HG03354 (cell line): ENCODE measurements at regions not wholly inside any gene's neighbourhood (a gene's known extent, or its start where the extent isn't known, plus 50 kb on each side); places are given as distances from the start of the nearest gene placed in this dataset.

Source experiments
- ATAC-seq: cut with Tn5 transposase; IDR thresholded peaks from one replicate; pipeline ENCODE4 v1.9.1; 2021; ENCODE audit warnings: mild to moderate bottlenecking; ENCODE audit not compliant: unreplicated experiment, poor library complexity, severe bottlenecking

DNA sequence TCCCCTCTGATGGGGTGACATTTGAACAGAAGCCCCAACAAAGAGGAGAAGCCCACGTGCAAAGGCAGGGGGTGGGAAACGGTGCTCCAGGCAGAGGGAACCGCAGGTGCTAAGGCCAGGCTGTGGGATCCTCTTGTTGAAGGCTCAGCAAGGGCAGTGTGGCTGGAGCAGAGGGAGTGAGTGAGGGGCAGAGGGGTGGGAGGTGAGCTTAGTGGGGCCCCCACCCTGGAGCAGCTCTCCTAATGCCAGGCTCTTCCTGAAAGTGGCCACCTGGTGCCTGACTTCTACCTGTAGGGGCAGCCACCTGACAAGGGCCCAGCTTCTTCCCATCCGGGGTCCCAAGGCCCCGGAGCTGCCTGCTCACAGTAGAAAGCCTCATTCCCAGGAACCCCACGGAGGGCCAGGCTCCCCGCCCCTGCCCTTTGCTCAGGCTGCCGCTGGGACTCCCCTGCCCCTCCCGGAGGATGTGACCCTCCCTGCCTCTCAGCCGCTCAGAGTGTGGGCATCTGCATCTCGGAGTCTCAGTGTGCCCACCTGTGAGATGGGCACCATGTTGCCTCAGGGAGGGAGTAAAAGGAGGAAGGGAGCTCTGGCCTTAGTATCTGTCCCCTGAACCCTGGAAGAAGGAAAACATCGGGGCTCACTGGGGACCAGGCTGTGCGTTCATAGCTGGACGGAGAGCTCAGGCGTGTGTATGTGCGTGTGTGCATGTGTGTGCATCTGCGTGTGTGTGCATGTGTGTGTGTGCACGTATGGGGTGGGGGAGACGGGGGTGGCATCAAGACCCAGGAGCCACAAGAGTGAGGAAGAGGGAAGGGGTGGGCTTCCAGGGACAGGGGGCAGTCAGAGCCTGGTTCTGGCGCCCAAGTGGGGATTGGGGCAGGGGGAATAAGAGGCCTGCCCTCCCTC is 119.4 kb downstream of the CEBPB start:
- no peak for ATAC-seq

DNA sequence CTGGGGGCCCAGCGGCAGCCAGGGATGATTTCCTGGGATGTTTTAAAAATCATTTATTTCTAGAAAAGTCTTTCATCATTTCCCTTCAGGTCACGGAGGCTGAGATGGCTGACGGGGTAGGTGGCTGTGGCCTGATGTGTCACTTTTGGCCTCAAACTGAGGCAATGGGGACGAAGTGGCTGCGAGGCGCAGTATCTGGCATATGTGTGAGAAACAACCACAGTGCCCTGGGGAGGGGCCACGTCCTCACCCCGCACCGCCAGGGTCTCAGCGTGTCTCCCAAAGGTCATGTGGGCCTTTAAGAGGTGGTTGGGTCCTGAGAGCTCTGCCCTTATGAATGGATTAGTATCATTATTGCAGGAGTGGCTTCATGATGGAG is 120.0 kb downstream of the CEBPB start:
- no peak for ATAC-seq

DNA sequence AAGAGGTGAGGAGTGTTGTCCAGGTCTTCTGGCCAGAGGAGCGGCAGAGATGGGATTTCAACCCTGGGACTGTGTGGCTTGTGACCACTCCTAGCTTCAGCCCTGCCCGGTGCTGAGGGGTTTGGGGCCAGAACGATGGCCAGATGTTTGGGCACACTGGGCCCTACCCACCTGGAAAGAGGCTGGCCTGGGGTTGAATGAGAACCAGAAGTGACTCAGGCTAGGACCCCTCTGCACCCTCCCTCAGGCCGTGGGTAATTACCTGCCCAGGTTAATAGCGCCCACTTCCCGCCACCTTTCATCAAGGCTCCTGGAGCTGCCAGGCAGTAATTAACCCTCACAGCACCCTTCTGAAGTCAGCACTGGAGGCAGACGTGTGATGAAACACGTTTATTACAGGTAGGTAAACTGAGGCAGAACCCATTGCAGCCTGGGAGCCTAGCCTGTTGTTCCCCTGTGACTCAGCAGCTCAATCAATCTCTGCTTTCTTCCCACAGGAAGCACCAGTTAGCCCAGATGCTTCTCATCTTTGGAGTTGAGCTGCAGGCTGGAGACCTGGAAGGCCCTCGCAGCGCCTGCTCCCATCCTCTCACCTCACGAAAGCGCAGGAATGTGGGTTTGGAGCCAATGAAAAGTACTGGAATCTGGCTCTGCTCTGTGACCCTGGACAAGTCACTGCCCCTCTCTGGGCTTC is 120.8 kb downstream of the CEBPB start:
- ATAC-seq: no peak

DNA sequence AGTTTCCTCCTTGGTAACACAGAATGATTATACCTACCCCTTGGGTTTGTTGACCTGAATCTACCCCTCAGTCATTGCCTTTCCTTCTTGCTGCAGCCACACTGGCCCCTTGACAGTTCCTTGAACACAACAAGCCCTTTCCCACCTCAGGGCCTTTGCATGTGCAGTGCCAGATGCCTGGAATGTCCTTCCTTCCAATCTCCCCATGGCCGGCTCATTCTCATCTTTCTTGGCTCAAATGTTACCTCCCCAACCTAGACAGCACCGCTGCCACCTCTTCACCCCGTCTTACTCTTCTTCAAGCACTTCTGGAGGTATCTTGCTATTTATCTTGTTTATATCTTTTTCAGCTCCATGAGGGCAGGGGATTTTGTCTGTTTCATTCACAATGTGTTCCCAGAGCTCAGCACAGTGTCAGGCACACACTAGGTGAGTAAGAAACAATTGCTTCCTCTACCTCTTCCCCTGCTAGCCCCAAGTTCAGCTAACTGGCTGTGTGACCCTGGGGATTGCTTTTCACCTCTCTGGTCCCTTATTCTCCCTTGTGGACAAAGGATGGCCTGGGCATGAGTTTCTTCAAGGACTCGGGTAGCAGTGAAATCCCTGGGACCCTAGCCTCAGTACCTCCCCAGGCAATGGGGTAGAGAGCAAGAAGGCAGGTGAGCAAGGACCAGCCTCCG is 121.5 kb downstream of the CEBPB start:
- no peak for ATAC-seq

DNA sequence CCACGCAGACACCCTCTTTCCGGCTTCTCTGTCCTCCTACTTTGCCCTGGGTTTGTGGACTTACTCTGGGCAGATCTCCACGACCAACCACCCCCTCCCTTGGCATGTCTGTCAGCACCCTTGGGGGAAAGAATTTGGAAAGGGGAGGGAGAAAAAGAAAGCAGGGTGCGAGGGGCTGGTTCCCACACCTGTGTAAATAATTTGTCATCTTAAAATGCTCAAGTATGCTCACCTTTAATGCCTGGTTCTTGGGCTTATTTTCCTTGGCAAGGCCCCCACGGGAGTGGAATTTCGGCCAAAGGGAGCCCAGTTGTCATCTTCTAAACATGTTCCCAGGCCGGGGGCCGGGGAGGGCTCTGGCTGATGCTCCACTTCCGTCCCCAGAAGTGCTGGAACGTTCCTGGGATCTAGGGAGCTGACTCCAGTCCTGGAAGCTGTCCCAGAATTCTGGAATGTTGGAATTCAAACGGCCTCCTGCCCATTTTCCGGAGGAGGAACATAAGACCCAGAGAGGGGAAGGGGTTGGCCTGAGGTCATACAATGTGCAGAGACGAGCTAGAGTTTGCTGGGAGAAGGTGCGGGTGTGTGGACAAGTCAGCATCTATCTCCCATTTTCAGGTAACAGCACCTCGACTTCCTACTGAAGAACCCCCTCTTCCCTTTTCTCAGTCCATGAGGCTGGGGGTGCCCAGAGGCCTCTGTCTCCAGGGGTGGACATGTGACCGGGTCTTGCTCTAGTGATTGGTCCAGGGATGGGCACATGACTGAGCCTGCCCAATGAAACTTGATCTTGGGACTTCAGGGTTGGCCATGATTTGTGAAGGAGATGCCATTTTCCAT is 122.3 kb downstream of the CEBPB start:
- ATAC-seq: no peak

DNA sequence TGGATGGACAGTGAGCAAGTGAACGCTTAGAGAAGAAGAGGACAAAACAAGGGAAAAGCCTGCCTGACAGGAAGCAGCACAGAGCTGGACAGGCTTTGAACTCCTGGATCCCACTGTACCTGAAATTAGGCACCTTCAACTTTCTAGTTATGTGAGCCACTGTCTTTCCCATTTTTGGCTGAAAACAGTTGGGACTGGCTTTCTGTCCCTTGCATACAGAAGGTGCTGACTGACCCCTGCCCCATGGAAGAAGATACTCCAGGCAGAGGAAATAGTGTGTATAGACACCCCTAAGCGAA is 122.8 kb downstream of the CEBPB start:
- no peak for ATAC-seq

DNA sequence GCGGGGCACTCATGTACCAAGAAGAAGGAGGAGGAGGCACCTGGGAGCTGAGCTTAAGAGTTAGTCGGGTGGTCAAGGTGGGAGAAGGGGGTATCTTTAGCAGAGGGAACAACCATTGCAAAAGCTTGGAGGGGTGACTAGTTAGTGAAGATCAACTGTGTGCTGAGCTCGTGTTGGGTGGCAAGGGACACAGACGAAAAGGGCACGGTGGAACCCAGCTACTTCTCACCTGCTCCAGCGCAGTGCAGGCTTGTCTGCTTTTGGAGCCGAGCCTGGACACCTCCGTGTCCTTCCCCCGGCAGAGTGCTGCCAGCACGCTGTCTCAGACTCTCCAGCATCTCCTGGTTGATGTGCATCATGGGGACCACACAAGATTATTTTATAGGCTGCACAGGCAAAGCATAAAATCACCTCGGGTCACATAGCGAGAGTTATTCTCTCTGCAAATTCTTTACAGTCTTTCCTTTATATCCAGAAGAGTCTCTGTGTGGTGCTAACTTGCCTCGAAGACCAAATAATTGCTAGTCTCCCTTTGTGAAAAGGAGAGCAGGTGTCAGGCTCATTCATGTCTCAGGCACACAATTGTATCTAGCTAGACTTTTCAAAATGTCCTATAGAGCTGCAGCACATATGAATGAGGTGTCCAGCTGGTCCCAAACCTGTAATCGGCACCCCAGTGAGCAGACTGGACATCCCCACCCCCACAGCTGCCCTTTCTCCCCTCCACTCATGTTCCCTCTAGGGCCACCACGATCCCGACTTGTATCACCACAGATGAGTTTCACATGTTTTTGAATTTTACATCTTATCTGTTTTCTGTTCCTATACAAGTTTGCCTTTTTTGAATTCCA is 123.4 kb downstream of the CEBPB start:
- no peak for ATAC-seq

DNA sequence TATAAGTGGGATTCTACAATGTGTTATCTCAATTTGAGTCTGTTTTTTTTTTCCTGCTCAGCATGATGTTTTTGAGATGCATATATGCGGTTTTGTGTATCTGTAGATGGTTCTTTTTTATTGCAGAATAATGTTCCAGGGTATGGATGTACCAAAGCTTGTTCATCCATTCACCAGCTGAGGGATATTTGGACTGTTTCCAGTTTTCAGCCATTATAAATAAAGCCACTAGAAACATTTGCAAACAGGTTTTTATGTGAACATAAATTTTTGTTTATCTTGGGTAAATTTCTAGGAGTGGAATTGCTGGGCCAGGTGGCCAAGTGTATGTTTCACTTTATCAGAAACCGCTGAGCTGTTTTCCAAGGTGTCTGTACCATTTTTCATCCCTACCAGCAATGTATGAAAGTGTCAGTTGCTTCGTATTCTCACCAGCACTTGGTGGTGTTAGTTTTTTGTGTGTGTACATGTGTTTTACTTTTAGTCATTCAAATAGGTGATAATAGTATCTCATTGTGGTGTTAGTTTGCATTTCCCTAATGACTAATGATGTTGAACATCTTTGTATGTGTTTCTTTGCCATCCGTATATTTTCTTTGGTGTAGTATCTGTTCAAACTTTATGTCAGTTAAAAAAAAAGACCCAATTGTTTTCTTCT is 124.2 kb downstream of the CEBPB start:
- no peak for ATAC-seq

DNA sequence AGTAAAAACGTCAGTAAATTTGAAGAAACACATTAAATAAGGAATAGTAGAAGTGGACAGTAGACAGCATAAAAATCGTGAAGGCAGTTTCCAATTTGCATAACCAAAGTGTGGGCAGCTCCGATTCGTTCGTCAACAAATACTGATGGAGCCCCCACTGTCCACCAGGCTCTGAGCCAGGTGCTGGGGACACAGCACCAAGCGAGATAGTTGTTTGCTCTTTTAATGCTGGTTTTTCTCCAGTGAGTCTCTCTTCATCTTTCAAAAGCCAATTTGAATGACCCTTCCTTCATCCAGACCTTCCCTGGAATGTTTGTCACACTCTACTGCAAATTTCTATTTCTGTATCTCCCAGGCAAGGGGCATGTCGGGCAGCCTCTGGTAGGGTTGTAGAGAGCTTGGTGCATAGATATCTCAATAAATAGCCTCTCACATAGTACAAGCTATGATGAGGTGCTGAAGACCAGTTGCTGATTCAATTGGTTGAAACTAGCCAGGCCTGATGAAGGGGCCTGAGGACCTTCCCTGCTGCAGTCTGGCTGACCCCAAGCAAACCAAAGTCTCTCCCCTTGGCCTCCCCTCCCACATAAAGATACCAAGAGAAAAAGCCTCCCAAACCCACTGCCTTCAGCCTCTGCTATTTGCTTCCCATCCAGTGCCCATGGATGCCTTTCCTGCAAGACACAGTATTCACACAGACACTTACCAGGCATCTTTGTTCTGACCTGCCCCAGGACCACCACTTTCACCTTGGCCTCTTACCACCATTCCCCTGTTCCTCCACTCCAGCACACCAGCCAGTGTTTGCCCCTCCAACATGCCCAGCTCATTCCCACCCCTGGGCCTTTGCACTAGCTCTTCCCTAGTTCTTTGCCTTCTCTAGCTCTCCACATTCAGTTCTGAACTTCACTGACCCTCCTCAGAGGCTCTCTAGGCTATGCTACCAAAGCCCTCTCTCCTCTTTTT is 125.2 kb downstream of the CEBPB start:
- ATAC-seq: no peak

DNA sequence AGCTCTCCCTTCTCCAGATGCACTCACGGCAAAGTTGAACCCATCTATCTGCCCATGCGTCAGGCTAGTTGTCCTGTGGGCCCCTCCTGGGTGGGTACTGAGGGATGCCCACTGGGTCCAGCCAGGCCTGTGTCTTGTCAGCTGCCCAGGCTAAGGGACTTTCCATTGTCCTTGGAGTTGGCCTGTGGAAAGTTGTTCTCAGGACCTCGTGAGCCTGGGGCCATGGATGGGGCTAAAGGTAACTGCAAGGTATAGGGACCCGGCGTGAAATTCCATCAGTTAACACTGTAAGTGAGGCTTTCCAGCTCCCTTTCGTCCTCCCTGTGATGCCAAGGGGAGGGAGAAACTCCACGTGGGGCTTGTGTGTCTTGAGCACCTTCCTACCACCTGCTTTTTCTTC is 126.5 kb downstream of the CEBPB start:
- no peak for ATAC-seq

DNA sequence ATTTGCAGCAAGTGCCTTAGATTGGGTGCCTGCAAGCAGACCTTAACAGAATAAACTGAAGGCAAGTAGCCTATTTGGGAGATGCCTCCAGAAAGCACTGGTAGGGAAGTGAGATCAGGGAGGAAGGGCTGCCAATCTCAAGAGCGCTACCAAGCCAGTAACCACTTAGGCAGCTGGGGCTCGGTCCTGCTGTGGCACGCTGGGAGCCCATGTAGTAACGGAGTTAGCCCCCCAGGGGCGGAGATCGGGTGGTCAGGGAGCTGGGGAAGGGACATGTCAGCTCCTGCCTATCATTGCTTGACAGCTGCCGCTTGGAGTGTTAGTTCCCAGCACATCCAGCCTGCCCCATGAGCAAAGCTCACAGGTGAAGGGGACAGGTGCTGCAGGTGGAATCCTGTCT is 127.0 kb downstream of the CEBPB start:
- ATAC-seq: no peak

DNA sequence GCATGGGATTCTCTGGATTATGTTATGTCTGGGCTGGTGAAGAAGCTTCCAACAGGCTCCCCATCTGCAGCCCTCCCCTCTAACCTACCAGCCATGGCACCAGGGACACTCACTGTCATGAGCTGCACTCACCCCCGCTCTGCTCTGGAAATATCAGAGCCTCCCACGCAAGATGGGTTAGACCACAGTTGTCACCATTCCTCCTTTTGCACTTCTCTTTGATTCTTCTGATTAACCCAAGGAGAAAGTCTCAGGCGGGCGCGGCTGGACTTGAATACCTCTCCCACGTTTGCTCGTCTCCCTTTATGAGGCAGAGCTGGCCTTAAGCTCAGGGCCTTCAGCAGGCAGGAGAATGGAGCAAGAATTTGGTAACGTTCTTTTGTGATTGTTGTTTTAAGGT is 128.1 kb downstream of the CEBPB start:
- no peak for ATAC-seq

DNA sequence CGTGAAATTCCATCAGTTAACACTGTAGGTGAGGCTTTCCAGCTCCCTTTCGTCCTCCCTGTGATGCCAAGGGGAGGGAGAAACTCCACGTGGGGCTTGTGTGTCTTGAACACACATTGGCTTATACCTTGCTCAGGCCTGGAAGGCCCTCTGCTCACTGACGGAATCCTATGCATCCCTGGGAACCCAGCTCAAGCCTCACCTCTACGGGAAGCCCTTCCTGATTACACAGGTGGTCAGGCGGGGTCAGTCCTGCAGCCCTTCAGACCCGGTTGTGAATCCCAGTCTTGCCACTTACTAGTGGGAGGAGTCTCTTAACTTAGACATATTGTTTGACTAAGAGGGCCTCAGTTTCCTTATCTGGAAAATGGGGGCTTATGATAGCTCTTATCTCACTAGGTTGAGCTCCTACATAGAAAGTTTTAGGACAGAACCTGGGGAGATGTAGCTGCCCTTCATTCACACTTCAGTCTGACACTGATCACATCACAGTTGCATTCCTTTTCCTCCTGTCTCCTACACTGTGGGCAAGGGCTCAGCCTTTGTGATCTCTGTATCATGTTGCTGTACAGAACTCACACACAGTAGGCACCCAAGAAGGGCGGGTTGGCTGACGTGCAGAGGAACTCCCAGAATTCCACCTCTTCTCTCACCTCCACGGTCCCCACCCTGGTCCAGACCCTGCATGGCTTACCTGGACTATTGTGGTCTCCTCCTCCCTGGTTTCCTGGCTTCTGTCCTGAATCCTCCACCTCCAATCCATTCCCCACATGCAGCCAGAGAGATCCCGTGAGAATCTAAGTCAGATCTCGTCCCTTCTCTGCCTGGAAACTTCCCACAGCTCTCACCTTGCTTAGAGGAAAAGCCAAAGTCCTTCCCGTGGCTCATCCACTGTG is 129.6 kb downstream of the CEBPB start:
- ATAC-seq: no peak

DNA sequence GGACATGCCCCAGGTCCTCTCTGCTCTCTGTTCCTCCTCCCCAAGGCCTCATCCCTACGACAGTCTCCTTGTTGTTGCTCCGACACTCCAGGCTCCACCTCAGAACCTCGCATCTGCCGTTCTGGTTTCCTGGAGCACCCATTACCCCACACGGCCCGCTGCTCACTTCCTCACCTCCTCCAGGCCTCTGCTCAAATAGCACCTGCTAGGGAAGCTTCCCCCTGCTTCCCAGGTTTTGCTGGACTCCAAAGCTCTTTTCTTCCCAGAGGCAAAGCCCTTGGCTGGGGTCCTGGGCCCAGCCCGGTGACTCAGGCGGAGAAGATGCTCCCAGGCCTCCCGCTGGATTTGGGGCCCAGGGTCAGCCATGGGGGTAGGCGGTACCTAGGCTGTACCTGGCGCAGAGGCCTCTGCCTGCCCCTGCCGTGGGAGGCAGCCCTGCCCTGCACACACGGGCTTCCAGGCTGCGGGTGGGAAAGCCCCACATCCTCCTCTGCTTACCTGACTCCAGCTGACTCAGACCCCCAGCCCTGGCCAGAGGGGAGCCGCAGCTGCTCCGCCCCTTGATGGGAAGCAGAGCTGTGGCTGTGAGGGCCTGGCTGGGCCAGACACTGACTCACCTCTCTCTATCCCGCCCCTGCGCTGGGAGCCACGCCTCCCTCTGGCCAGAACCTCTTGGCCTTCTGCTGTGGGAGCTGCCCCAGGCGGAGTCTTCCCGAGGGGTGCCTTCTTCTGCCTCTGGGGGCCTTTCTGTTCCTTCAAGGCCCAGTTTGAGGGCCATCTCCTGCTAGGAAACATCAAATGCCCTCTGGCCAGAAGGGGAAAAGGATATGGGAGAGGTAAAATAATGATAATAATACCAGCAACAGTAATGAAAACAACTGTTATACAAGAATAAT is 130.5 kb downstream of the CEBPB start:
- no peak for ATAC-seq

DNA sequence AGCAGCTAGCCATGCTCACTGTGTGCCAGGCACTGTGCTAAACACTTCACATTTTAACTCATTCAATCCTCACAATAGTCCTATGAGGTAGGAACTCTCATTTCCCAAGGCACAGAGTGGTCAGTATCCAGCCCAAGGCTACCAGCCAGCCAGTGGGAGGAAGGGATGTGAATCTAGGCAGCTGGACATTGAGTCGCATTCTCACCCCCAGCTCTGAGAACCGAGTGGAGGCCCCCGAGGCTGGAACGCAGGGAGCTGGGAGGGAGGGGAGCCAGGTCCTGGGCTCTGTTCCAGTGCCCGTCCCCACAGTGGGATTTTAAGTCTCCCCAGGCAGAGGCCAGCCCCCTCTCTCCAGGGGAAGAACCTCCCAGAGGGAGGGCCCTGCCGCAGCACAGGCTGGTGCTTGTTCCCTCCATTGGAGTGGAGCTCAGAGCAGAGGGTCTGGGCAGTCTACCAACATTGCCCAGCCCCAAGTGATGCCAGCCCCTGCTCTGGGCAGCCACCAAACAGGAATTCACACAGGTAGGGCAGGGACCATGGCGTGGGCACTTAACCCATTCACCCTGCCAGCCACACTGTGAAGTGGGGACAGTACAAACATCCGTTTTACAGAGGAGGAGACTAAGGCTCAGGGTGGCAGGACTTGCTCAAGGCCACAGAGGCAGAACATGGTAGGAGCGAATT is 131.3 kb downstream of the CEBPB start:
- no peak for ATAC-seq
